Endothelial cell of umbilical vein (primary cell): ENCODE measurements at regions not wholly inside any gene's neighbourhood (a gene's known extent, or its start where the extent isn't known, plus 50 kb on each side); places are given as distances from the start of the nearest gene placed in this dataset.

ENCODE experiments used
- BruUV-seq: library from RNA; stranded (reverse); fragments of 400-500 nt; replicated peaks from 2 replicates; lab custom pipeline; 2021; lab: Mats Ljungman, UMichigan
- CTCF ChIA-PET: fragments of 300-600, 350-600 bp; sonication (Branson Sonifier 250); formaldehyde crosslinking; loops from one replicate; lab custom pipeline; 2021; ENCODE audit warnings: antibody characterized with exemption, inconsistent platforms; lab: Charles Lee
- POLR2A ChIA-PET: fragments of 300-600, 350-600 bp; sonication (Branson Sonifier 250); formaldehyde crosslinking; loops from one replicate; lab custom pipeline; 2021; ENCODE audit warnings: antibody characterized with exemption, inconsistent platforms; lab: Charles Lee
- DNase-seq: peaks from one replicate; pipeline ENCODE4 v3.0.0-alpha.2; 2011; ENCODE audit warnings: low read depth, low spot score
- FAIRE-seq: peaks from 2 replicates; lab custom pipeline; 2011; peaks lifted over from hg19 to GRCh38; lab: Jason Lieb, UNC
- H2AFZ ChIP-seq: 2 replicates; pipeline ENCODE4 v1.6.0; 2012; ENCODE audit warnings: low read depth, low read length, control low read depth, inconsistent platforms
- H3K27ac ChIP-seq: 2 replicates; pipeline ENCODE4 v1.5.1; 2011; ENCODE audit warnings: low read depth, mild to moderate bottlenecking, control low read depth, low read length, moderate library complexity; ENCODE audit not compliant: insufficient read depth
- H3K27me3 ChIP-seq, 2 experiments: 2 replicates each; pipeline versions ENCODE4 v1.6.0 to v1.6.1; 2011; ENCODE audit warnings: low read length in 2 of 2, mixed read lengths in 1 of 2; ENCODE audit not compliant: control insufficient read depth in 2 of 2, insufficient read depth in 2 of 2
- H3K36me3 ChIP-seq, 2 experiments: 2 replicates in 1 of 2; 3 replicates in 1 of 2; pipeline ENCODE4 v1.5.1; 2011; ENCODE audit warnings: low read length in 2 of 2, mild to moderate bottlenecking in 1 of 2, moderate library complexity in 1 of 2; ENCODE audit not compliant: control insufficient read depth in 2 of 2, insufficient read depth in 2 of 2; ENCODE audit errors: extremely low read depth in 1 of 2
- H3K4me1 ChIP-seq: 3 replicates; pipeline ENCODE4 v1.5.1; 2011; ENCODE audit warnings: mild to moderate bottlenecking, low read length; ENCODE audit not compliant: control insufficient read depth, insufficient read depth; ENCODE audit errors: extremely low read depth
- H3K4me2 ChIP-seq: 2 replicates; pipeline ENCODE4 v1.6.1; 2011; ENCODE audit warnings: low read length, control low read depth, mixed read lengths; ENCODE audit not compliant: insufficient read depth
- H3K4me3 ChIP-seq, 3 experiments: fragments of 200-600 bp in 1 of 3; sonication (generic), shearing (Covaris generic) in 1 of 3; replicated peaks in 1 of 3; 2 replicates each; pipeline ENCODE4 v1.5.1; 2011 to 2016; ENCODE audit warnings: control low read depth in 3 of 3, low read length in 3 of 3, mild to moderate bottlenecking in 2 of 3, inconsistent platforms in 1 of 3, low read depth in 1 of 3, moderate library complexity in 1 of 3; ENCODE audit not compliant: insufficient read depth in 1 of 3
- H3K79me2 ChIP-seq: 2 replicates; pipeline ENCODE4 v1.6.0; 2012; ENCODE audit warnings: low read length, inconsistent platforms; ENCODE audit not compliant: control insufficient read depth, insufficient read depth
- H3K9ac ChIP-seq: replicated peaks from 2 replicates; pipeline ENCODE3; 2011; ENCODE audit warnings: low read length, control low read depth; ENCODE audit not compliant: insufficient read depth; ENCODE audit errors: extremely low read depth
- H3K9me1 ChIP-seq: replicated peaks from 3 replicates; pipeline ENCODE4 v1.6.0; 2011; ENCODE audit warnings: mild to moderate bottlenecking, low read length; ENCODE audit not compliant: control insufficient read depth, insufficient read depth; ENCODE audit errors: extremely low read depth
- H3K9me3 ChIP-seq: replicated peaks from 2 replicates; pipeline ENCODE4 v1.5.1; 2012; ENCODE audit warnings: low read length, inconsistent platforms; ENCODE audit not compliant: control insufficient read depth, insufficient read depth
- H4K20me1 ChIP-seq: replicated peaks from 2 replicates; pipeline ENCODE3; 2011; ENCODE audit warnings: mild to moderate bottlenecking, low read length; ENCODE audit not compliant: control insufficient read depth, insufficient read depth; ENCODE audit errors: extremely low read depth
- EZH2 ChIP-seq: IDR thresholded peaks from 2 replicates; pipeline ENCODE4 v1.6.1; 2012; ENCODE audit warnings: borderline replicate concordance, low read depth, mild to moderate bottlenecking, moderate library complexity, low read length, inconsistent platforms; ENCODE audit not compliant: severe bottlenecking
- FOS ChIP-seq: IDR thresholded peaks from 2 replicates; pipeline ENCODE4 v1.6.1; 2011; ENCODE audit warnings: mild to moderate bottlenecking, low read length, moderate library complexity, borderline replicate concordance; ENCODE audit not compliant: insufficient read depth
- GATA2 ChIP-seq: IDR thresholded peaks from 2 replicates; pipeline ENCODE4 v1.7.0; 2011; ENCODE audit warnings: low read depth, mild to moderate bottlenecking, moderate library complexity, mixed read lengths, low read length; ENCODE audit not compliant: insufficient read length, insufficient read depth
- JUN ChIP-seq: IDR thresholded peaks from 2 replicates; pipeline ENCODE4 v1.6.1; 2011; ENCODE audit warnings: borderline replicate concordance, low read depth; ENCODE audit not compliant: insufficient read length, insufficient read depth
- MYC ChIP-seq: IDR thresholded peaks from one replicate; pipeline ENCODE4 v1.6.1; 2011; ENCODE audit warnings: mild to moderate bottlenecking, low read depth, low read length
- POLR2A ChIP-seq: IDR thresholded peaks from 2 replicates; pipeline ENCODE4 v1.6.1; 2012; ENCODE audit warnings: low read depth, mild to moderate bottlenecking, control low read depth, low read length
- POLR2AphosphoS5 ChIP-seq: IDR thresholded peaks from 2 replicates; pipeline ENCODE4 v1.6.1; 2012; ENCODE audit warnings: low read depth, mild to moderate bottlenecking, control low read depth, low read length, moderate library complexity; ENCODE audit not compliant: insufficient read depth
- dilution Hi-C: fragments of 300-500 bp; cut with MboI; formaldehyde crosslinking; loops from one replicate; pipeline ENCODE4 v1.15.0; 2019; ENCODE audit warnings: low sequenced_read_pairs; ENCODE audit not compliant: extremely low pct_ligation_motif_present
- intact Hi-C: fragments of 100-400 bp; cut with micrococcal nuclease; formaldehyde crosslinking; loops from one replicate; pipeline ENCODE4 v1.10.0; 2022
- TF ChIP-seq, protein P1 (sequence below): IDR thresholded peaks from 2 replicates; pipeline ENCODE4 v1.6.1; 2011; ENCODE audit not compliant: insufficient read depth, insufficient read length
- TF ChIP-seq, protein P2 (sequence below), 2 donors: IDR thresholded peaks; 1 replicate in 1 of 2; 2 replicates in 1 of 2; pipeline ENCODE4 v1.5.1; 2011; ENCODE audit warnings: low read length in 2 of 2, mild to moderate bottlenecking in 2 of 2, moderate library complexity in 2 of 2, control low read depth in 1 of 2, inconsistent platforms in 1 of 2, low read depth in 1 of 2; ENCODE audit not compliant: insufficient read depth in 1 of 2; ENCODE audit errors: extremely low read depth in 1 of 2

DNA sequence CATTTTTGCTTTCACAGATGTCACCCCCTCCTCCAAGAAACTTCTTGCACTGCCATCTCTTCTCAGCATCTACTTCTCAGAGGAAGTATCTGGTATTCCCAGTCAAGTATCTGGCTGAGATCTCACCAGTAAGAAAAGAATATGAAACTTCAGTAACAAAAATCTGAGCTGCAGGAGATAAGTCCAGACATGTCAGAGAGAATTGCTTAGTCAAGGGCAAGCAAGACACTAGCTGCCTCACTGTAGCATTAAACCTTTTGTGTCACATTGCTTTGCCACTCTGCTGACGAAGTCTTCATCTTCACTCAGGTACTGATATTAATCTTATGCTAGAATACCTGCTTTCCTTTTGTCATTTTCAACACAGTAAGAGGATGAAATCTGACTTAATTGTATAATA, 70.6 kb upstream of the ZC3H12C start:
- no peak overlapping the region for H3K9ac ChIP-seq
- dilution Hi-C loops (no loop called here), intact Hi-C loops (no loop called here)
- H3K4me3 ChIP-seq = no peak overlapping the region
- no peaks in the 10 kb centered on the region for H3K27me3 ChIP-seq
- no peaks in the 10 kb centered on the region for H4K20me1 ChIP-seq
- ChIA-PET POLR2A (no interaction called here), CTCF (no interaction called here)
- H3K79me2 ChIP-seq = no peaks in the 10 kb centered on the region
- H3K36me3 ChIP-seq = no peaks in the 10 kb centered on the region
- no peaks in the 10 kb centered on the region for H3K4me1 ChIP-seq
- no TSS peak for BruUV-seq
- H3K27ac ChIP-seq = no peak overlapping the region
- FAIRE-seq (no peak), DNase-seq (no peak)
- H2AFZ ChIP-seq = no peak overlapping the region
- H3K9me3 ChIP-seq = no peaks in the 10 kb centered on the region
- no peak for TF ChIP-seq POLR2AphosphoS5
- TF ChIP-seq FOS = no peak
- TF ChIP-seq GATA2 = no peak
- no peak for TF ChIP-seq JUN
- no peak for TF ChIP-seq POLR2A
- TF ChIP-seq EZH2 = no peak
- TF ChIP-seq, protein P1, sequence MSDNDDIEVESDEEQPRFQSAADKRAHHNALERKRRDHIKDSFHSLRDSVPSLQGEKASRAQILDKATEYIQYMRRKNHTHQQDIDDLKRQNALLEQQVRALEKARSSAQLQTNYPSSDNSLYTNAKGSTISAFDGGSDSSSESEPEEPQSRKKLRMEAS = no peak
- TF ChIP-seq MYC = no peak
- no peak overlapping the region for H3K4me2 ChIP-seq
- H3K9me1 ChIP-seq = no peaks in the 10 kb centered on the region

DNA sequence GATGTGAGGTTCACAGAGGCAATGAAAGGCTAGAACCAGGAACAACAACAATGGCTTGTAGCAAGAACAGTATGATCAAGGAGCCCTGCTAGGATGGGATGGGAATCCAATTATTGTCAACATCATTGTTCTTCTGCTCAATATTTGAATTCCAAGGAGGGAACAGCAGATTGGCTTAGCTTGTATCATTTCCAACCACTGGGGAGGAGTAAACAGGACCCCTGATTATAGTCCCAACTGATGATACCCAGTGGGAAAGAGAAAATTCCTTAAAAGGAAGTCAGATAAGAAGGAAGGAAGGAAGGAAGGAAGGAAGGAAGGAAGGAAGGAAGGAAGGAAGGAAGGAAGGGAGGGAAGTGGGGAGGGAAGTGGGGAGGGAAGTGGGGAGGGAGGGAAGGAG, 69.5 kb upstream of the ZC3H12C start:
- Histone ChIP-seq H3K79me2 (no peaks in the 10 kb centered on the region), H4K20me1 (no peaks in the 10 kb centered on the region), H3K9me1 (no peaks in the 10 kb centered on the region), H3K9me3 (no peaks in the 10 kb centered on the region), H3K4me2 (no peak overlapping the region), H3K4me3 (no peak overlapping the region), H3K27ac (no peak overlapping the region), H3K4me1 (no peaks in the 10 kb centered on the region), H2AFZ (no peak overlapping the region), H3K27me3 (no peaks in the 10 kb centered on the region), H3K36me3 (no peaks in the 10 kb centered on the region), H3K9ac (no peak overlapping the region)
- TF ChIP-seq, protein P2, sequence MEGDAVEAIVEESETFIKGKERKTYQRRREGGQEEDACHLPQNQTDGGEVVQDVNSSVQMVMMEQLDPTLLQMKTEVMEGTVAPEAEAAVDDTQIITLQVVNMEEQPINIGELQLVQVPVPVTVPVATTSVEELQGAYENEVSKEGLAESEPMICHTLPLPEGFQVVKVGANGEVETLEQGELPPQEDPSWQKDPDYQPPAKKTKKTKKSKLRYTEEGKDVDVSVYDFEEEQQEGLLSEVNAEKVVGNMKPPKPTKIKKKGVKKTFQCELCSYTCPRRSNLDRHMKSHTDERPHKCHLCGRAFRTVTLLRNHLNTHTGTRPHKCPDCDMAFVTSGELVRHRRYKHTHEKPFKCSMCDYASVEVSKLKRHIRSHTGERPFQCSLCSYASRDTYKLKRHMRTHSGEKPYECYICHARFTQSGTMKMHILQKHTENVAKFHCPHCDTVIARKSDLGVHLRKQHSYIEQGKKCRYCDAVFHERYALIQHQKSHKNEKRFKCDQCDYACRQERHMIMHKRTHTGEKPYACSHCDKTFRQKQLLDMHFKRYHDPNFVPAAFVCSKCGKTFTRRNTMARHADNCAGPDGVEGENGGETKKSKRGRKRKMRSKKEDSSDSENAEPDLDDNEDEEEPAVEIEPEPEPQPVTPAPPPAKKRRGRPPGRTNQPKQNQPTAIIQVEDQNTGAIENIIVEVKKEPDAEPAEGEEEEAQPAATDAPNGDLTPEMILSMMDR (IDR thresholded peaks at IDR 0.05; ENCODE audit: extremely low read depth in 1 of 2, insufficient read depth in 1 of 2, low read depth in 1 of 2, low read length in 2 of 2) = no peak
- TF ChIP-seq GATA2 = no peak
- TF ChIP-seq POLR2A = no peak
- no peak for TF ChIP-seq POLR2AphosphoS5
- no peak for TF ChIP-seq JUN
- TF ChIP-seq EZH2 = no peak
- TF ChIP-seq FOS = no peak
- TF ChIP-seq MYC = no peak
- TF ChIP-seq, protein P1 = no peak
- no peak for DNase-seq
- BruUV-seq = no TSS peak
- intact Hi-C loops = no loop called here
- ChIA-PET POLR2A (no interaction called here), CTCF (no interaction called here)
- dilution Hi-C loops = no loop called here
- FAIRE-seq = no peak
